NOMO-1 treated with DMSO at 0.1 percent for 48 hours (cell line): ENCODE measurements at regions not wholly inside any gene's neighbourhood (a gene's known extent, or its start where the extent isn't known, plus 50 kb on each side); places are given as distances from the start of the nearest gene placed in this dataset.
"Not testable (repeated sequence)": the region's sequence is repeated elsewhere in the genome, so short reads cannot be mapped to it uniquely, and the experiment has no call there.

Source experiments
- DNase-seq: peaks from one replicate; lab custom pipeline; 2025; ENCODE audit not compliant: unreplicated experiment; lab: John Stamatoyannopoulos, UW

DNA sequence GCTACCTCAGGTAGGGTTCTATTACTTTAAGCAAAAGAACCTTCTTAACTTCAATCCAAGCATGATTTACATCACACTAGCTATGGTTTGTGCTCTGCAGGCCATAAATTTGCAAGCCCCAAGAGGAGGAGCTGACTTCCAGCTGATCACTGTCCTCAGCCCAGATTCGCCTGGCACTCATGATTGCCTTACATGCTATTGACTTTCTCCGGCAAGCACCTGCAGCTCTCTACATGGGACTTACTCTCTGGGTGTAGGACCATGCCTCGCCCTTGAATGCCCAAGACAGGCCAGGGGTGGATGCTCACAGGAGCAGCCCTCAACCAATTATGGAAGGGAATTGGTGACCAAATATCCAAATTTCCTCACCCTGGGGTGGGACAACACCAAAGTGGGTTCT lies 99.8 kb downstream of the ESM1 start:
- no peak for DNase-seq

DNA sequence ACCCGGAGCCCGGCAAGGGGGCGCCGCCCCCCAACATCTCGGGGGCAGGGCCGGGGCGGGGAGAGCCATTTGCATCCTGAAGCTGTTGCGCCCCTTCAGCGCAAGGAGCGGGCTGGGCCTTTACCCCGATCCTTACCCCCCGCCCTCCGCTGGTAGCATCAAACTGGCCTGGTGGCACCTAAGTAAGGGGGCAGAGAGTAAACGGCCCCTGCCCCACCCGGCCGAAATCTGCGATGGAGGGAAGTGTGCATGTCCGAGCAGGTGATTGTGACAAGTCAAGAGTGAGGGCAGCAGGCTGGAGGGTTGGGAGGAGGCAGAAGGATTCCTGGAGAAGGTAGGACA lies 101.2 kb downstream of the ESM1 start:
- no peak for DNase-seq

DNA sequence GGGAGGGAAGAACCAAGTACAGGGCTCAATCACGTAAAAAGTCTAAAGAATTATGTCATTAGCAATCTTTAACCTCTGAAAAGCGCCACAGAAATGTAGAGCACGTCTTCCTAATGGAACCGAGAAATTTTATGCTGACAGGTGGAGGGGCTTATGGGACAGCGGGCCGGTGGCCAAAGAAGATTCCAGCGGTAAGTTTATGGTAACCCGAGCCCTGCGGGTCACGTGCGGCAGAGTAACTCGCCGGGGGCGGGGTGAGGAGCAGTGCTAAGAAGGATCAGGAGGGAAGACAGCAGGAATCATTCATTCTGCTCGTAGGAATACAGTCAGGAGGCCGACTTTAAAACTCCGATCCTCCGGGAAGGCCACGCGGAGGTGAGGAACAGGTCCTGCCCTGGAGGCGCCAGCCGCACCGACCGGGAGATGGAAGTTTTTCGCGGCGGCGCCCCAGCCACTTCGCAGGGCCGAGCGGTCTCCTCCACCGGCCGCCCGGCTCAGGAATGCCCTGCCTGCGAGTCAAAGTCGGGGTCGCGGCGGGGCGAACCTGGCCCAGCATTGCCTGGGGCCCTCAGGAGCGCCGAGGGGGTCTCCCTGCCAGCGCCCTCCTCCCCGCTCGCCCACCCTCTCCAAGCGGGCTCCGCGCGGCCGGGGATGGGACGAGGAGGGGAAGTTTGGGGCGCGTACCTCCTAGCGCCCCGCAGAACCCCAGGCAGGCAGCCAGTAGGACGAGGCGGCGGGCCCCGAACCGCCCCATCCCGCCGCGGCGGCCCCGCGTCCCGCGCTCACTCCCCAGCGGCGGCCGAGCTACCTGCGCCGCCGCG lies 101.8 kb downstream of the ESM1 start:
- no peak for DNase-seq

DNA sequence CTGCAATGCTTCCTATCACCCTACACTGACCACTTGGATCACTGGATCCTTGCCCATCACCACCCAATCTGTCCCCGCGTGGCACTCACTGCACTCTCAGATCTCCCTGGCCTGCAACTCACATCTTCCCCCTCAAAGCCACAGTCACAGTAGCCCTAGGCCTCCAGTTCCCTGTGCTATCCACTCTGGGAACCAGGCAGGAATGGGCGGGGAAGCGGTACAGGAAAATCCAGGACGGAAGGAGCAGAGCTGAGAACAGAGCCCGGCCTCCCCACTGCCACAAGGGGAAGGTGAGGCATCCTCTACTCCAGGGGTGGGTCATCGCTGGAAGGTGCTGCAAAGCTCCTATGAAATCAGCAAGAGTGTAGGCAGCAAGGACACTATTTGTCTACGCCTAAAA lies 102.6 kb downstream of the ESM1 start:
- no peak for DNase-seq

DNA sequence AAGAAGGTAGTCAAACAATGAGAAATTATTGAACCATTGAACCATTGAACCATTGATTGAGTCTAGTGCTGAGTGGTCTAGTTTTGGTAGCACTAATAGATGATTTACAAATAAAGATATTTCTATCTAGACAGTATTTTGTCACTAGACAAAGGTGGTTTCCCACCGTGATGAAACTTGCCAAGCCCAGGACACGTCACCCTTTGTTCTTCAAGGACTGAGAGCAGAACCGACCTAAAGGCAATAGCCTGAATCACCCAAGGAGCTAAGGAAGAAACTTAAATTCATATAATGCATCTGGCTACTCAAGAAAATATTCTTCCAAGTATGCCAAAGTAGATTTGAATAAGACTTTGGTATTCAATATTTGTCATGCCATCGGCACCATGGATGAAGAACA lies 103.3 kb downstream of the ESM1 start:
- no peak for DNase-seq

DNA sequence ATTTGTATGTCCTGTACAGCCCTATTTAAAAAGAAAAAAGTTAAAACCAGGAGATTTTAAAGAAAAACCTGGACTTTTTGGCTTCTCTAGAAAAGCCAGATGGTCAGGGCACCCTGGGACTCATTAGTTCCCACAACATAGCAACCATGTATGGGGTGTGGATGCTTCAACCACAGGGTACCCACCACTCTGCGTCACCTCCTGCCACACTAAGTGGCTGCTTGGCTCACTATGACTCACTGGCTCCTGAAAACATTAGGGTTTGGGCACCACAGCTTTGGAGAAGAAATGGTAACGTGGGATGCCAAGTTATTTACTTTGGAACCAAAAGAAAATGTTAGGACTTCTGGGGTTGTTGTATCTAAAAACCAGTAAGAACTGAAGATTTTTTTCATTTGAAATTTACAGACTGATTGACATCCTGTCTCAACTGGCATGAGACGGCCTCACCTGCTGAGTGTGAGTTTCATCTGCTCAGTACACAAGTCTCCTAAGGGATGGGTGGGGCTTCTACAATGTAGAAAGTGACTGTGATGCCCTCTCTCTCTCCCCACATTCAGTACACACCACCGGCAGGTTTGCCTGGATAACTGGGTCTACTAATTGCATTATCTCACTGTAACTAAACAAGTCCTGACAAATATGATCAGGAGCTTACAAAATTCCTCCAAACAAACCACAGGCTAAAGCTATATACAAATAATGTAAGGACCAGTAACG lies 103.9 kb downstream of the ESM1 start:
- no peak for DNase-seq

DNA sequence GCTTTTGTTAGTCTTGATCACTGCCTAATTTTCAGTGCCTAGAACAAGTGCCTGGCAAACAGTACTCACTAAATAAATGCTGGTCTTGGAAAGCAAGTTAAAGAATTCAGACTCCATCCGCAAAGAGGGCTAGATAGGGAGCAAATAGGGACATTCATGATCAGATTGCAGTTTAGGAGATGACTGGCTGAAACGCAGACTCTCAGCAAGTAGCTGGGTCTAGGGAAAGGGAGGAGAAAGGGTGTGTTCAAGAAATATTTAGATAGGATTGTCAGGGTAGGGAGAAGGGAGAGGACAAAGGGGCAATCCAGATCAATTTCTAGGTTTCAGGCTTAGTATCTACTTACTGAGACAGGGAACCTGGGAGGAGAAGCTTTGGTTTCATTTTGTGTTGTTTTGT lies 108.4 kb downstream of the ESM1 start:
- DNase-seq, result no peak

DNA sequence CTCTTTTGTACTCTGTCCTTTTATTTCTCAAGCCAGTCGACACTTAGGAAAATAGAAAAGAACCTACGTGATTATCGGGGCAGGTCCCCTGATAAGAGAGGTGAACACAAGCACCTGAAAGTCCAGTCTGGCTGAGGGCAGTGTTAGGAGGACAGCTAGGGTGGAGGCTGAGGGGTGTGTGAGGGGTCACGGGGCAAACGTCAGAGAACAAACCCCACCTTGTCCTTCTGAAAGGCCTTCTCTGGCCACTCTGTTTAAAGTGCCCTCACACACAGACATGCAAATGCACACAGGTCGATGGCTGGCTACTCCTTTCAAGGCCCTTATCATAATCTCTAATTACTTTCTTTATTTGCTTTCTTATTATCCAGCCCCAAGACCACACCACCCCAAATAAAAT lies 108.8 kb downstream of the ESM1 start:
- DNase-seq, result no peak

DNA sequence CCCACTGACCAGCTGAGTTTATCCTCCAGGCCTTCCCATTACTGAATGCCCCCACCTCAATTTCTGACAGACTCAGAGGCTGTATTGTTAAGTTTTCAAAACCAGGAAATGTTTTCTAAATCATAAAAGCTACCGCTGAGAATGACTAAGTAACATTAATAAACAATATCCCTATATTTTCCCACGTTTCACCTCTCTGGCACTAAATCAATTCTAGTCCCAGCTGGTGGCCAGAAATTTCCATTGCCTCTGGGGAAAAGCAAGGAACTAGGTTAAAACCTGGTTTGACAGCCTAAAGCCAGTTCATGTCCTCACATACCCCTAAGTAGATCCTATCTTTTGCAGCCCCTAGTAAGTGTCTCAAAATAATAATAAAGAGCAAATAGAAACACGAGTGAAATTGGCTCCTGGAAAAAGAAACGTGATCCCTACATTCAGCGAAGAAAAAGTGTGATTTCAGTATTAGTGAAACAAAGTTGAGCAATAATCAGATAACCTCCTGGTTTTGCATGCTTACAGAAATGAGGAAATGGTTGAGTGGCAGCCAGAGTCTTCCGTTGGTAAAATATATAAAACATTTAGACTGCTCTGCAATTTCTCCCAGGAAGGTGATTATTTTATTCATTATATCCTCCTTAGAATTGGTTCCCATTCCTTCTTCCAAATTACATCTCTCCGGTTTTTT lies 110.9 kb downstream of the ESM1 start:
- DNase-seq, result peak; percentile 81

DNA sequence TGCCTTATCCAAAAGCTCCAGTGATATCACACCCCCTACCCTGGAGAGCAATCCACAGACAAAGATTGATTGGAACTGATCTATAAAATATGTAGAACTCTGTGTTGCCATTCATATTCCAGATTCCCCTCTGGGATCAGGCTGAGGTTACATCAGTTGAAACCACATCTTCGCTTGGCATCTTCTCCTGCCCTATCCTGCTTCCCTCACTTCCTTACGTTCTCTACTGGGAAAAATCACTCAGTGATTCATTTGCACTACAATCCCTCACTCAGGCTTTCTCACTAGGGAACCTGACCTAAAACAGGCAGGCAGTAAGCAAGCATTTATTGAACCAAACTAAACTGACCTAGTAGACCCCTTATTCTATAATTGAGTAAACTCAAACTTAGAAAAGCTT lies 111.7 kb downstream of the ESM1 start:
- no peak for DNase-seq

DNA sequence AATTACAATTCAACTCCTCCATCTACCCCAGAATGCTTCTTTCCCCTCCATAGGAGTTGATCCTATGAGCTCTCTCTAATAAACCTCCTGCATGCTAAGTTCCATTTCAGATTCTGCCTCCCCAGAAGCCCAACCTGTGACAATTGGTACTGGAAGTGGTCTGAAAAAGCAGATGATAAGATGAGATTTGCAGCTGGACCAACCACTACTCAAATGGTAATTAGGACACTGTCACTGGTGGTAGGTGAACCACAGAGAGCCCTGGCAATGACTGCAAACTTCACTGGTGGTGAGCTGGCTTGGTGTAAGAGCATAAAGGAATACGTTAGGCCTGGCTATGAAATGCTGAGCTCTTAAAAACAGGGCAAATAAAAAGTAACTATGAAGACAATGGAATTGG lies 112.6 kb downstream of the ESM1 start:
- DNase-seq, result no peak

DNA sequence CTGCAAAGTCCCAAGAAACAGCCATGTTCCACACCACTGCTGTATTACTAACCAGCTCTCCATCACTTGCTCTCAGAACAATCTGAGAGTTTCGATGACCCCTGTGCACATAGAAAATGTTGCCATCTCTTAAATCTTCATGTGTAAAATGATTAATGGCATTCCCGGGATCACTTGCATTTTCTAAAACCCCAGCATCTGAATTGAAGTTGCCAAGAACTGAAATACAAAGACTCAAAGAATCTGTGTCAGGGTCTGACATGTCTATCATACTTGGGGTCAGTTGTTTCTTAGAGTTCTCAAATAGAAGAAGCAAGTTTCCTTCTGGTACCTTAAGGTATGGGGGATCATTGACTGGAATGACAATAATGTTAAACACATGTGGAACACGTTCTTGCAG lies 115.1 kb downstream of the ESM1 start:
- no peak for DNase-seq

DNA sequence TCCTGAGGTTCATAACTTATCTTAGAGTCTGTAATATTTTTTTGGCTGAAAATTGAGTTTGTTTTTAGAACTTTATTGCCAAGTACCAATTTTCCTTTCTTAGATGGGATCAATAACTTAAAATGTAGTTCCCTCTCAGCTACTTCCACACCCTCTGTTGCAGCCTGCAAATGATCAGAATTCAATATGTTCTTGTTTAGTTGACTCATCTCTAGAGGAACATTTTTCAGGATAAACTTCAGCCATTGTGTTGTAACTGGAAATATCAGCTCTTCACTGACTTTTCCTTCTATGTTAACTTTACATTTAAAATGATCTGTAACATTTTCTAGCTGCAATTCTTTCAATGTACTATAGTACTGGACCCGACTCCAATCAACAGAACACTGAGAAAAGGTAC lies 115.7 kb downstream of the ESM1 start:
- DNase-seq, result no peak

DNA sequence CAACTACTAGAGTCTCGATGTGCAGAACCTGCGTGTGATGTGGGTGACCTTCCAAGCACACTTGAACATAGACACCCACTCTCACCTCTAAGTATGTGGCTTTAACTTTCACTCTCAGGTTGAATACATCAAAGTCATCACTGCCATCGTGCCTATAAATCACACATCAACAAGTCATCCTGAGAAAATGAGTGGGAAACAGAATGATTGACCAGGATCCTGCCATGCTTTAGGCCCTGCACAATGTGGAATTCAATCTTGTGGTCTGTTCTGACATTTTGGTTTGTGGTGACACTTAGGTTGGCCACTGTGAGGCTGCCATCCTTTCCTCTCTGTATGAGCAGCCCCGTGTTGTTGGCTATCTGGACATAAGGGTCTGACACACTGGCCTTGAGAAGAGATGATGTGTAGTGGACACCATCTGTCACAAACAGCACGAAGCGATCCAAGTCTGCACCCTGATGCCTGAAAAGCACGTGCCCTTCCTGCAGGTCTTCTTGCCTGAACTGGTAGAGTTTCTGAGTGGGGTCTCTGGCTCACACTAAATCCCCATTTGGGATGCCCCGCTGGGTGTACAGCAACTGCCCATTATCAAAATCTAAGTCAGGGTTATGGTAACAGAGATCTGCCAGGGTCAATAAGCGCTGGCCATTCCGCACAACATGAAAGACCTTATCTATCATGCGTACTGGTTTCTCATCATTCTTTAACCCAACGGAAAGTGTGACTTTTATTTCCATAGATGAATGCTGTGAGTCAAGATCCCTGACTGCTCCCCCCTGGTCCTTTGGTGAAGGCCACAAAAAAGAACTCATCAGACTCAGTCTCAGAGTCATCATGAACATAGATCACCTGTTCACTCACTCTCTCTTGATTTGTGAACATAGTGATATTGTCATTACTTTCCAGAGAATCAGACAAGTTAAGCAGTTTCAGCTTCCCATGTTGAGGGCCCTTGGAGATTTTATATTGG lies 116.6 kb downstream of the ESM1 start:
- no peak for DNase-seq

DNA sequence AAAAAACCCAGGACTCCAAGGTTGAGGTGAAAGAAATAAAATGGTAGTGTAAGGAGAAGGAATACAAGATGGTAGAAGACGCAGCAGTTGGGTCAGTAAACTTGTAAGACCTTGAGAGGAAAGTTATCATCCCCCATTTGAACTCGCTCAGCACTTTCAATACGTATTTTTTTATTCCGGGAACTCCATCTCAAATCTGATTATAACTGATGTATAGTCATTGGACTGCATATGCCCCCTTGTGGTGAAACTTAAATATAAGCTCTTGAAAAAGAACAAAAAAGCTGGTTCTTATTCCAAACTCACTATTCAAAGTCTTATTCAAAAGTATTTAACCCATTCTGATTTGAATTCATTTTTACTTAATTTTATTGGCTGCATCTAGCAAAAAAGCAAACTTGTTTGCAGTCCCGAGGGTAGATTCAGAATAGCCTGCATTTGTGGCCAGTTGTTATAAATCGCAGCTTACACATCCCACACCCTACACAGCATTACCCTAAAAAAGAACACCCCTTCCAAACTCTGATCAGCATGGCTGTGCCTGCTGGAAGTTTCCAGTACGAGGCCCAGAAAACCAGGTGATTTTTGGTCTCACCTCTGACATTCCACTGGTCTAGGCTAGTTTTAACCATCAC lies 118.0 kb downstream of the ESM1 start:
- peak; percentile 56 for DNase-seq

DNA sequence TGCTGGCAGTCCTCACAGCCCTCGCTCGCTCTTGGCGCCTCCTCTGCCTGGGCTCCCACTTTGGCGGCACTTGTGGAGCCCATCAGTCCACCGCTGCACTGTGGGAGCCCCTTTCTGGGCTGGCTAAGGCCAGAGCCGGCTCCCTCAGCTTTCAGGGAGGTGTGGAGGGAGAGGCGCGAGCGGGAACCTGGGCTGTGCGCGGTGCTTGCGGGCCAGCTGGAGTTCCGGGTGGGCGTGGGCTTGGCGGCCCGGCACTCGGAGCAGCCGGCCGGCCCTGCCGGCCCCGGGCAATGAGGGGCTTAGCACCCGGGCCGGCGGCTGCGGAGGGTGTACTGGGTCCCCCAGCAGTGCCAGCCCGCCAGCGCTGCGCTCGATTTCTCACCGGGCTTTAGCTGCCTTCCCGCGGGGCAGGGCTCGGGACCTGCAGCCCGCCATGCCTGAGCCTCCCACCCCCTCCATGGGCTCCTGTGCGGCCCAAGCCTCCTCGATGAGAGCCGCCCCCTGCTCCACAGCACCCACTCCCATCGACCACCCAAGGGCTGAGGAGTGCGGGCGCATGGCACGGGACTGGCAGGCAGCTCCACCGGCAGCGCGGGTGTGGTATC lies 120.4 kb downstream of the ESM1 start:
- DNase-seq, result not testable (repeated sequence)

DNA sequence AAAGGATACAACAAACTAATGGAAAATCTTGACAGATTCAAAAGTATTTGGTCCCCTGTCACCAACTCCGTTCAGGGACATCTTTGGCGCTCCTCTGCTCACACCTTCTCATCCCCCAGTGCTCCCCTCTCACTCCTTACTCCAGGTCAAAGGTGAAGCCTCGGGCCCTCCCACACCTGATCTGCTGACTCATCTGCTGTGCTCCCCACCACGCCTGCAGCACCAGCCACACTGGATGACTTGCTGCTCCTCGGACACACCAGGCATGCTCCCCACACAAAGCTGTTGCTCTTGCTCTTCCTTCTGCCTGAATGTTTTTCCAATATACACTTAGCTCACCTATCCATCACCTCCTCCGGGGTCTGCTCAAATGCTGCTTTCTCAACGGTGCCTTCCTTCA lies 123.4 kb downstream of the ESM1 start:
- no peak for DNase-seq

DNA sequence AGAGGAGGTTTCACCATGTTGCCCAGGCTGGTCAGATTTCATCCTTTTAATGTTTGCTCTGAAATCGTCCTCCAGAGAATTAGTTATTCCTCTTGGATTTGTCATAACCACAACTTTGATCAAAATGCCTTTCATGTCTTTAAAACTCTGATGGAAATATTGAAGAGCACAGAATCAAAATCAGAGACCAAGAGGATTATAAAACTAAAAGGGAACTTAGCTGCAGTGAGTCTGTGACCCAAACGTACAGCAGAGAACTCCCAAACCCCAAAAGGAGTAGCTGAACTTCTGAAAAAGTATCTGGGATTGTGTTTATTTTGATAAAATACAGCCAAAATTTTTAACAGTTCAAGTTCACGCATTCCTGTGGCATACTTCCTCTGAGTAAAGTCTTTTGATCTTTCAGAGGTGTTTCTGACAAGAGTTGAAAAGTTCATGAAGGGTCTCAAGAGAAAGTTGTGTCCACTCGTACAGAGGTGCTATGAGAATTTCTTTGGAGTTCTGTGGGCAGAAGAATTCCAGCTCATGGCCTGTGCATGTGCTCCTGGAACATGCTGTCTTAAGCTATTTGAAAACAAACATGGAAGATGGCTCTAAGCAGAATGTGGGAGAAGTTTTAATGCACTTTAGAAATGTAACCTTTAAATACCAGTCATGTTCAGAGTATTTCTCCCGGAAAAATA lies 124.0 kb downstream of the ESM1 start:
- no peak for DNase-seq

DNA sequence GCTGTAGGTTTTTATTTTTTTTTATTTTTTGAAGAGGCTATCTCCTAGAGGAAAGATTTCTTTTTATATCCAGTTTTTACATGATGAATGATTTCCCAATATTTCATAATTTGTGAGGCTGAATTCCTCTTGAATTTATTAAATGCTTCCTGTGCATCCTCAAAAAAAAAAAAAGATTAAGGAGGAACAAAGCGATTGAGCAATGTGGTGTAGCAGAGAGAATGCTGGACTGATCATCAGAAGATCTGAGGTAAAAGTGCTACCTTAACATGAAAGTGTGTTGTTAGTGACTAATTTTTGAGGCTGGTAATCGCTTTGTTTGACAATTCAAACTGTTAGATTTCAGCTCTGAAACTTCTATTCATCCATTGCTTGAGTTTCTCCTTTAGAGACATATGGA lies 125.1 kb downstream of the ESM1 start:
- DNase-seq, result no peak

DNA sequence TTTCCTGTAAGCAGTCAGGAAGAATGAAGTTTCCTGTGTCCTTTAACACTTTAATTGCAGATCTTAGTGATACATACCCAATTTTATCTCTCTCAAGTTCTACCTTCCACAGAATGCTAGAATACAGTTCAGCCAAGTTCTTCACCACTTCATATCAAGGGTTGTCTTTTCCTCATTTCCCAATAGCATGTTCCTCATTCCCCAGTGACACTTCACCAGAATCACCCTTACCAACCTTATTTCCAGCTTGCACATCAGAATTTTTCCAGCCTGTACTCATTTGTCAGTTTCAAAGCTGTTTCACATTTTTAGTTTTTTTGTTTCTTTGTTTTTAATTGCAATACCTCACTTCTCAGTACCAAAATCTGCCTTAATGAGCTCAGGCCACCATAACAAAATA lies 126.1 kb downstream of the ESM1 start:
- DNase-seq, result no peak
